NB4 (cell line): ENCODE measurements at regions not wholly inside any gene's neighbourhood (a gene's known extent, or its start where the extent isn't known, plus 50 kb on each side); places are given as distances from the start of the nearest gene placed in this dataset.

Experiments
- CTCF ChIP-seq: IDR thresholded peaks from one replicate; pipeline ENCODE4 v1.5.1; 2012; ENCODE audit warnings: low read depth, low read length
- MYC ChIP-seq: IDR thresholded peaks from 2 replicates; pipeline ENCODE4 v1.6.1; 2011; ENCODE audit warnings: low read depth, low read length

- TF ChIP-seq CTCF (no peak), MYC (no peak)
Observed at GRCh38 chr10:78759456-78760120, 309.2 kb upstream of the ZMIZ1 start.
